C4-2B (cell line): ENCODE measurements at regions not wholly inside any gene's neighbourhood (a gene's known extent, or its start where the extent isn't known, plus 50 kb on each side); places are given as distances from the start of the nearest gene placed in this dataset.

Source experiments
- ZFX ChIP-seq: fragments of 450-650 bp; IDR thresholded peaks from 2 replicates; pipeline ENCODE4 v1.6.1; 2017
- TF ChIP-seq, protein P1 (sequence below): fragments of 450-650 bp; conservative IDR thresholded peaks from 2 replicates; pipeline ENCODE4 v1.5.1; 2017; ENCODE audit warnings: mild to moderate bottlenecking

GRCh38 chrX:114361076-114361725 lies 222.7 kb upstream of the HTR2C start:
- TF ChIP-seq, protein P1, sequence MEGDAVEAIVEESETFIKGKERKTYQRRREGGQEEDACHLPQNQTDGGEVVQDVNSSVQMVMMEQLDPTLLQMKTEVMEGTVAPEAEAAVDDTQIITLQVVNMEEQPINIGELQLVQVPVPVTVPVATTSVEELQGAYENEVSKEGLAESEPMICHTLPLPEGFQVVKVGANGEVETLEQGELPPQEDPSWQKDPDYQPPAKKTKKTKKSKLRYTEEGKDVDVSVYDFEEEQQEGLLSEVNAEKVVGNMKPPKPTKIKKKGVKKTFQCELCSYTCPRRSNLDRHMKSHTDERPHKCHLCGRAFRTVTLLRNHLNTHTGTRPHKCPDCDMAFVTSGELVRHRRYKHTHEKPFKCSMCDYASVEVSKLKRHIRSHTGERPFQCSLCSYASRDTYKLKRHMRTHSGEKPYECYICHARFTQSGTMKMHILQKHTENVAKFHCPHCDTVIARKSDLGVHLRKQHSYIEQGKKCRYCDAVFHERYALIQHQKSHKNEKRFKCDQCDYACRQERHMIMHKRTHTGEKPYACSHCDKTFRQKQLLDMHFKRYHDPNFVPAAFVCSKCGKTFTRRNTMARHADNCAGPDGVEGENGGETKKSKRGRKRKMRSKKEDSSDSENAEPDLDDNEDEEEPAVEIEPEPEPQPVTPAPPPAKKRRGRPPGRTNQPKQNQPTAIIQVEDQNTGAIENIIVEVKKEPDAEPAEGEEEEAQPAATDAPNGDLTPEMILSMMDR = no peak
- TF ChIP-seq ZFX = no peak
